WTC11 (cell line): ENCODE measurements at regions not wholly inside any gene's neighbourhood (a gene's known extent, or its start where the extent isn't known, plus 50 kb on each side); places are given as distances from the start of the nearest gene placed in this dataset.
"Not testable (repeated sequence)": the region's sequence is repeated elsewhere in the genome, so short reads cannot be mapped to it uniquely, and the experiment has no call there.

Experiments used
- ATAC-seq: fragments of 200-7000 bp; cut with Tn5 transposase; 2 replicates; pipeline ENCODE4 v1.10.0; 2021; ENCODE audit warnings: mild to moderate bottlenecking, moderate library complexity
- CTCF ChIA-PET: fragments of 300-600 bp; sonication (Branson Sonifier 250); formaldehyde crosslinking; loops from one replicate; lab custom pipeline; 2021; ENCODE audit warnings: antibody characterized with exemption; lab: Charles Lee
- POLR2A ChIA-PET: fragments of 350-600 bp; sonication (Branson Sonifier 250); formaldehyde crosslinking; loops from one replicate; lab custom pipeline; 2021; ENCODE audit warnings: antibody characterized with exemption; lab: Charles Lee
- DNase-seq: peaks from one replicate; pipeline ENCODE4 v3.0.0; 2021; ENCODE audit warnings: low spot score
- H3K27ac Mint-ChIP-seq: 2 replicates; pipeline ENCODE4 v1.8.0; 2021; ENCODE audit warnings: mixed read lengths
- H3K27me3 Mint-ChIP-seq: 2 replicates; pipeline ENCODE4 v1.8.0; 2021; ENCODE audit warnings: low read depth, mild to moderate bottlenecking, moderate library complexity, mixed read lengths
- H3K36me3 Mint-ChIP-seq: 2 replicates; pipeline ENCODE4 v1.8.0; 2021; ENCODE audit warnings: mixed read lengths
- H3K4me1 Mint-ChIP-seq: 2 replicates; pipeline ENCODE4 v1.8.0; 2022; ENCODE audit warnings: mixed read lengths
- H3K4me3 Mint-ChIP-seq: 2 replicates; pipeline ENCODE4 v1.8.0; 2021; ENCODE audit warnings: mild to moderate bottlenecking, moderate library complexity, mixed read lengths
- H3K9me3 Mint-ChIP-seq: 2 replicates; pipeline ENCODE4 v1.8.0; 2021; ENCODE audit warnings: mixed read lengths

- DNase-seq, H3K4me1 Mint-ChIP-seq, H3K27ac Mint-ChIP-seq, H3K36me3 Mint-ChIP-seq, POLR2A ChIA-PET, H3K4me3 Mint-ChIP-seq, CTCF ChIA-PET, H3K27me3 Mint-ChIP-seq, H3K9me3 Mint-ChIP-seq, ATAC-seq: not testable (repeated sequence)
These were observed 329.9 kb upstream of the PLGLB2 start for GRCh38 chr2:87417742-87418567.

GRCh38 chr2:87418823-87419822 is 328.8 kb upstream of the PLGLB2 start:
- H3K27ac Mint-ChIP-seq, H3K27me3 Mint-ChIP-seq, ATAC-seq, DNase-seq, H3K36me3 Mint-ChIP-seq, POLR2A ChIA-PET, H3K4me3 Mint-ChIP-seq, H3K4me1 Mint-ChIP-seq, CTCF ChIA-PET, H3K9me3 Mint-ChIP-seq: not testable (repeated sequence)

GRCh38 chr2:87419980-87420379 is 327.9 kb upstream of the PLGLB2 start:
- H3K27me3 Mint-ChIP-seq, POLR2A ChIA-PET, H3K9me3 Mint-ChIP-seq, H3K4me1 Mint-ChIP-seq, ATAC-seq, H3K36me3 Mint-ChIP-seq, CTCF ChIA-PET, H3K27ac Mint-ChIP-seq, H3K4me3 Mint-ChIP-seq, DNase-seq: not testable (repeated sequence)

- CTCF ChIA-PET, ATAC-seq, H3K4me1 Mint-ChIP-seq, H3K27me3 Mint-ChIP-seq, DNase-seq, POLR2A ChIA-PET, H3K36me3 Mint-ChIP-seq, H3K27ac Mint-ChIP-seq, H3K9me3 Mint-ChIP-seq, H3K4me3 Mint-ChIP-seq: not testable (repeated sequence)
These were observed 326.9 kb upstream of the PLGLB2 start for GRCh38 chr2:87420954-87421353.

GRCh38 chr2:87423796-87424762 is 323.8 kb upstream of the PLGLB2 start:
- ATAC-seq, H3K9me3 Mint-ChIP-seq, H3K4me1 Mint-ChIP-seq, H3K4me3 Mint-ChIP-seq, DNase-seq, H3K27ac Mint-ChIP-seq, CTCF ChIA-PET, H3K27me3 Mint-ChIP-seq, H3K36me3 Mint-ChIP-seq, POLR2A ChIA-PET: not testable (repeated sequence)

GRCh38 chr2:87424763-87425154 is 323.1 kb upstream of the PLGLB2 start:
- DNase-seq, H3K4me1 Mint-ChIP-seq, H3K27me3 Mint-ChIP-seq, H3K4me3 Mint-ChIP-seq, H3K36me3 Mint-ChIP-seq, H3K9me3 Mint-ChIP-seq, POLR2A ChIA-PET, ATAC-seq, CTCF ChIA-PET, H3K27ac Mint-ChIP-seq: not testable (repeated sequence)

GRCh38 chr2:87425191-87425590 is 322.7 kb upstream of the PLGLB2 start:
- H3K9me3 Mint-ChIP-seq, H3K27me3 Mint-ChIP-seq, H3K4me3 Mint-ChIP-seq, H3K36me3 Mint-ChIP-seq, H3K4me1 Mint-ChIP-seq, DNase-seq, CTCF ChIA-PET, POLR2A ChIA-PET, H3K27ac Mint-ChIP-seq, ATAC-seq: not testable (repeated sequence)

GRCh38 chr2:87425717-87426116 is 322.2 kb upstream of the PLGLB2 start:
- ATAC-seq, DNase-seq, POLR2A ChIA-PET, CTCF ChIA-PET, H3K4me3 Mint-ChIP-seq, H3K27ac Mint-ChIP-seq, H3K27me3 Mint-ChIP-seq, H3K9me3 Mint-ChIP-seq, H3K4me1 Mint-ChIP-seq, H3K36me3 Mint-ChIP-seq: not testable (repeated sequence)

- POLR2A ChIA-PET, CTCF ChIA-PET, H3K9me3 Mint-ChIP-seq, H3K4me1 Mint-ChIP-seq, H3K27me3 Mint-ChIP-seq, H3K27ac Mint-ChIP-seq, H3K4me3 Mint-ChIP-seq, DNase-seq, ATAC-seq, H3K36me3 Mint-ChIP-seq: not testable (repeated sequence)
These were observed 319.3 kb upstream of the PLGLB2 start for GRCh38 chr2:87428452-87429130.

- POLR2A ChIA-PET, H3K27me3 Mint-ChIP-seq, CTCF ChIA-PET, H3K36me3 Mint-ChIP-seq, ATAC-seq, H3K27ac Mint-ChIP-seq, H3K4me1 Mint-ChIP-seq, H3K4me3 Mint-ChIP-seq, DNase-seq, H3K9me3 Mint-ChIP-seq: not testable (repeated sequence)
These were observed 318.5 kb upstream of the PLGLB2 start for GRCh38 chr2:87429206-87429930.

- DNase-seq, H3K4me3 Mint-ChIP-seq, CTCF ChIA-PET, H3K27me3 Mint-ChIP-seq, H3K36me3 Mint-ChIP-seq, H3K4me1 Mint-ChIP-seq, H3K9me3 Mint-ChIP-seq, POLR2A ChIA-PET, H3K27ac Mint-ChIP-seq, ATAC-seq: not testable (repeated sequence)
These were observed 318.0 kb upstream of the PLGLB2 start for GRCh38 chr2:87429931-87430275.
